ENCODE measurements at regions not wholly inside any gene's neighbourhood (a gene's known extent, or its start where the extent isn't known, plus 50 kb on each side); places are given as distances from the start of the nearest gene placed in this dataset.

GRCh38 chr5:64110222-64110621 is 55.4 kb upstream of the RNF180 start:
- dilution Hi-C loops (cut with MboI; ENCODE audit: extremely low pct_ligation_motif_present, low sequenced_read_pairs) = no loop called here
- BruUV-seq (replicated peaks) = no TSS peak
- H3K36me3 ChIP-seq (ENCODE audit: control insufficient read depth in 2 of 2, extremely low read depth in 1 of 2, insufficient read depth in 2 of 2, low read length in 2 of 2) = no peaks in the 10 kb centered on the region
- DNase-seq (ENCODE audit: low read depth, low spot score) (no peak), FAIRE-seq (no peak)
- H3K27ac ChIP-seq (ENCODE audit: insufficient read depth, low read depth, low read length) = no peak overlapping the region
- ChIA-PET CTCF (no interaction called here), POLR2A (no interaction called here)
- intact Hi-C loops (cut with micrococcal nuclease) = no loop called here
- no peaks in the 10 kb centered on the region for H3K9me3 ChIP-seq (replicated peaks; ENCODE audit: control insufficient read depth, insufficient read depth, low read length)
- no peaks in the 10 kb centered on the region for H4K20me1 ChIP-seq (replicated peaks; ENCODE audit: control insufficient read depth, extremely low read depth, insufficient read depth, low read length)
- H3K9me1 ChIP-seq (replicated peaks; ENCODE audit: control insufficient read depth, extremely low read depth, insufficient read depth, low read length) = no peaks in the 10 kb centered on the region
- no peaks in the 10 kb centered on the region for H3K27me3 ChIP-seq (ENCODE audit: control insufficient read depth in 2 of 2, insufficient read depth in 2 of 2, low read length in 2 of 2)
- H3K4me3 ChIP-seq (replicated peaks in 1 of 3; ENCODE audit: insufficient read depth in 1 of 3, low read depth in 1 of 3, low read length in 3 of 3) = no peak overlapping the region
- H3K79me2 ChIP-seq (ENCODE audit: control insufficient read depth, insufficient read depth, low read length) = no peaks in the 10 kb centered on the region
- H2AFZ ChIP-seq (ENCODE audit: low read depth, low read length) = no peak overlapping the region
- H3K4me2 ChIP-seq (ENCODE audit: insufficient read depth, low read length) = no peak overlapping the region
- TF ChIP-seq FOS (IDR thresholded peaks at IDR 0.05; ENCODE audit: borderline replicate concordance, insufficient read depth, low read length) = no peak
- TF ChIP-seq JUN (IDR thresholded peaks at IDR 0.05; ENCODE audit: borderline replicate concordance, insufficient read depth, insufficient read length, low read depth) = no peak
- no peak for TF ChIP-seq GATA2 (IDR thresholded peaks at IDR 0.05; ENCODE audit: insufficient read depth, insufficient read length, low read depth, low read length)
- no peak for TF ChIP-seq MYC (IDR thresholded peaks at IDR 0.05; ENCODE audit: low read depth, low read length)
- H3K9ac ChIP-seq (replicated peaks; ENCODE audit: extremely low read depth, insufficient read depth, low read length) = no peak overlapping the region
- no peaks in the 10 kb centered on the region for H3K4me1 ChIP-seq (ENCODE audit: control insufficient read depth, extremely low read depth, insufficient read depth, low read length)

GRCh38 chr5:64108674-64109073 is 57.0 kb upstream of the RNF180 start:
- H3K4me3 ChIP-seq (replicated peaks in 1 of 3; ENCODE audit: insufficient read depth in 1 of 3, low read depth in 1 of 3, low read length in 3 of 3) = no peak overlapping the region
- H3K4me1 ChIP-seq (ENCODE audit: control insufficient read depth, extremely low read depth, insufficient read depth, low read length) = no peaks in the 10 kb centered on the region
- no peaks in the 10 kb centered on the region for H3K36me3 ChIP-seq (ENCODE audit: control insufficient read depth in 2 of 2, extremely low read depth in 1 of 2, insufficient read depth in 2 of 2, low read length in 2 of 2)
- no peaks in the 10 kb centered on the region for H3K79me2 ChIP-seq (ENCODE audit: control insufficient read depth, insufficient read depth, low read length)
- H3K27ac ChIP-seq (ENCODE audit: insufficient read depth, low read depth, low read length) = no peak overlapping the region
- no peaks in the 10 kb centered on the region for H3K9me1 ChIP-seq (replicated peaks; ENCODE audit: control insufficient read depth, extremely low read depth, insufficient read depth, low read length)
- H3K9ac ChIP-seq (replicated peaks; ENCODE audit: extremely low read depth, insufficient read depth, low read length) = no peak overlapping the region
- dilution Hi-C loops (cut with MboI; ENCODE audit: extremely low pct_ligation_motif_present, low sequenced_read_pairs) (no loop called here), intact Hi-C loops (cut with micrococcal nuclease) (no loop called here)
- CTCF ChIA-PET = no interaction called here
- H3K4me2 ChIP-seq (ENCODE audit: insufficient read depth, low read length) = no peak overlapping the region
- DNase-seq (ENCODE audit: low read depth, low spot score) (no peak), FAIRE-seq (no peak)
- TF ChIP-seq, protein P1, sequence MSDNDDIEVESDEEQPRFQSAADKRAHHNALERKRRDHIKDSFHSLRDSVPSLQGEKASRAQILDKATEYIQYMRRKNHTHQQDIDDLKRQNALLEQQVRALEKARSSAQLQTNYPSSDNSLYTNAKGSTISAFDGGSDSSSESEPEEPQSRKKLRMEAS (IDR thresholded peaks at IDR 0.05; ENCODE audit: insufficient read depth, insufficient read length) = no peak
- TF ChIP-seq EZH2 (IDR thresholded peaks at IDR 0.05; ENCODE audit: borderline replicate concordance, low read depth, low read length, severe bottlenecking) = no peak
- TF ChIP-seq MYC (IDR thresholded peaks at IDR 0.05; ENCODE audit: low read depth, low read length) = no peak
- no peak for TF ChIP-seq POLR2A (IDR thresholded peaks at IDR 0.05; ENCODE audit: low read depth, low read length)
- TF ChIP-seq GATA2 (IDR thresholded peaks at IDR 0.05; ENCODE audit: insufficient read depth, insufficient read length, low read depth, low read length) = no peak
- no peak for TF ChIP-seq FOS (IDR thresholded peaks at IDR 0.05; ENCODE audit: borderline replicate concordance, insufficient read depth, low read length)
- TF ChIP-seq, protein P2, sequence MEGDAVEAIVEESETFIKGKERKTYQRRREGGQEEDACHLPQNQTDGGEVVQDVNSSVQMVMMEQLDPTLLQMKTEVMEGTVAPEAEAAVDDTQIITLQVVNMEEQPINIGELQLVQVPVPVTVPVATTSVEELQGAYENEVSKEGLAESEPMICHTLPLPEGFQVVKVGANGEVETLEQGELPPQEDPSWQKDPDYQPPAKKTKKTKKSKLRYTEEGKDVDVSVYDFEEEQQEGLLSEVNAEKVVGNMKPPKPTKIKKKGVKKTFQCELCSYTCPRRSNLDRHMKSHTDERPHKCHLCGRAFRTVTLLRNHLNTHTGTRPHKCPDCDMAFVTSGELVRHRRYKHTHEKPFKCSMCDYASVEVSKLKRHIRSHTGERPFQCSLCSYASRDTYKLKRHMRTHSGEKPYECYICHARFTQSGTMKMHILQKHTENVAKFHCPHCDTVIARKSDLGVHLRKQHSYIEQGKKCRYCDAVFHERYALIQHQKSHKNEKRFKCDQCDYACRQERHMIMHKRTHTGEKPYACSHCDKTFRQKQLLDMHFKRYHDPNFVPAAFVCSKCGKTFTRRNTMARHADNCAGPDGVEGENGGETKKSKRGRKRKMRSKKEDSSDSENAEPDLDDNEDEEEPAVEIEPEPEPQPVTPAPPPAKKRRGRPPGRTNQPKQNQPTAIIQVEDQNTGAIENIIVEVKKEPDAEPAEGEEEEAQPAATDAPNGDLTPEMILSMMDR (IDR thresholded peaks at IDR 0.05; ENCODE audit: extremely low read depth in 1 of 2, insufficient read depth in 1 of 2, low read depth in 1 of 2, low read length in 2 of 2) = no peak
- TF ChIP-seq JUN (IDR thresholded peaks at IDR 0.05; ENCODE audit: borderline replicate concordance, insufficient read depth, insufficient read length, low read depth) = no peak
- TF ChIP-seq POLR2AphosphoS5 (IDR thresholded peaks at IDR 0.05; ENCODE audit: insufficient read depth, low read depth, low read length) = no peak
- BruUV-seq (replicated peaks) = no TSS peak
- POLR2A ChIA-PET = no interaction called here
- no peaks in the 10 kb centered on the region for H3K27me3 ChIP-seq (ENCODE audit: control insufficient read depth in 2 of 2, insufficient read depth in 2 of 2, low read length in 2 of 2)
- no peaks in the 10 kb centered on the region for H4K20me1 ChIP-seq (replicated peaks; ENCODE audit: control insufficient read depth, extremely low read depth, insufficient read depth, low read length)
- H3K9me3 ChIP-seq (replicated peaks; ENCODE audit: control insufficient read depth, insufficient read depth, low read length) = no peaks in the 10 kb centered on the region
- H2AFZ ChIP-seq (ENCODE audit: low read depth, low read length) = no peak overlapping the region
